GM23338 (cell line): ENCODE measurements at regions not wholly inside any gene's neighbourhood (a gene's known extent, or its start where the extent isn't known, plus 50 kb on each side); places are given as distances from the start of the nearest gene placed in this dataset.

Experiments used
- ATAC-seq: fragments of 200-7000 bp; cut with Tn5 transposase; 3 replicates; pipeline ENCODE4 v1.9.1; 2020
- DNase-seq: peaks from one replicate; pipeline ENCODE4 v3.0.0-alpha.2; 2015; ENCODE audit warnings: low spot score
- H2AFZ ChIP-seq: fragments of 200-600 bp; sonication (generic); 2 replicates; pipeline ENCODE4 v1.8.0; 2016; ENCODE audit warnings: antibody characterized with exemption, mild to moderate bottlenecking, moderate library complexity
- H3F3A ChIP-seq: fragments of 200-600 bp; sonication (generic); replicated peaks from 2 replicates; pipeline ENCODE4 v1.8.0; 2017; ENCODE audit warnings: antibody characterized with exemption, mixed run types, low read depth
- H3K27ac ChIP-seq: fragments of 200-600 bp; sonication (generic); 2 replicates; pipeline ENCODE4 v1.6.1; 2016; ENCODE audit warnings: low read depth
- H3K27me3 ChIP-seq: fragments of 200-600 bp; sonication (generic); 2 replicates; pipeline ENCODE4 v1.8.0; 2016; ENCODE audit warnings: mild to moderate bottlenecking, mixed run types, moderate library complexity; ENCODE audit not compliant: insufficient read depth
- H3K36me3 ChIP-seq: fragments of 200-600 bp; sonication (generic); 2 replicates; pipeline ENCODE4 v1.8.0; 2016; ENCODE audit warnings: mild to moderate bottlenecking; ENCODE audit not compliant: insufficient read depth
- H3K4me1 ChIP-seq: fragments of 200-600 bp; sonication (generic); 2 replicates; pipeline ENCODE4 v1.8.0; 2016; ENCODE audit warnings: mild to moderate bottlenecking, moderate library complexity; ENCODE audit not compliant: insufficient read depth
- H3K4me2 ChIP-seq: fragments of 200-600 bp; sonication (generic); 2 replicates; pipeline ENCODE4 v1.7.1; 2017; ENCODE audit warnings: mixed run types
- H3K4me3 ChIP-seq: fragments of 200-600 bp; sonication (generic); 2 replicates; pipeline ENCODE4 v1.6.1; 2016; ENCODE audit warnings: mixed run types
- H3K79me2 ChIP-seq: fragments of 200-600 bp; sonication (generic); replicated peaks from 2 replicates; pipeline ENCODE4 v1.8.0; 2017; ENCODE audit warnings: mild to moderate bottlenecking; ENCODE audit not compliant: insufficient read depth
- H3K9me2 ChIP-seq: fragments of 200-600 bp; sonication (generic); 2 replicates; pipeline ENCODE4 v1.8.0; 2017; ENCODE audit not compliant: insufficient read depth
- H4K20me1 ChIP-seq: fragments of 200-600 bp; sonication (generic); replicated peaks from 2 replicates; pipeline ENCODE4 v1.8.0; 2017; ENCODE audit warnings: mild to moderate bottlenecking; ENCODE audit not compliant: insufficient read depth
- H3K27ac Mint-ChIP-seq: 2 replicates; pipeline ENCODE4 v1.8.0; 2020; ENCODE audit warnings: inconsistent platforms, mild to moderate bottlenecking, moderate library complexity, mixed read lengths
- H3K27me3 Mint-ChIP-seq: 3 replicates; pipeline ENCODE4 v1.8.0; 2022; ENCODE audit warnings: low read depth, mild to moderate bottlenecking, moderate library complexity, mixed read lengths, inconsistent platforms; ENCODE audit not compliant: insufficient read depth, poor library complexity
- H3K36me3 Mint-ChIP-seq: 3 replicates; pipeline ENCODE4 v1.8.0; 2021; ENCODE audit warnings: low read depth, mild to moderate bottlenecking, inconsistent platforms, moderate library complexity, mixed read lengths
- H3K4me1 Mint-ChIP-seq: 3 replicates; pipeline ENCODE4 v1.8.0; 2020; ENCODE audit warnings: mild to moderate bottlenecking, inconsistent platforms, mixed read lengths
- H3K4me3 Mint-ChIP-seq: 3 replicates; pipeline ENCODE4 v1.8.0; 2021; ENCODE audit warnings: moderate library complexity, mild to moderate bottlenecking, inconsistent platforms, mixed read lengths
- H3K9me3 Mint-ChIP-seq: 3 replicates; pipeline ENCODE4 v1.8.0; 2020; ENCODE audit warnings: moderate library complexity, mild to moderate bottlenecking, inconsistent platforms, mixed read lengths
- CREB1 ChIP-seq: fragments of 250-450 bp; sonication (Bioruptor Pico); IDR thresholded peaks from 2 replicates; pipeline ENCODE4 v1.5.0; 2020; ENCODE audit warnings: low read depth, mild to moderate bottlenecking, moderate library complexity
- CTCF ChIP-seq, 2 experiments: fragments of 200-600 bp in 1 of 2; sonication (generic) in 1 of 2; conservative IDR thresholded peaks; 2 replicates each; pipeline versions ENCODE4 v1.5.1 to v1.6.1; 2016 to 2017; ENCODE audit warnings: antibody characterized with exemption in 2 of 2, low read depth in 2 of 2, mild to moderate bottlenecking in 2 of 2, moderate library complexity in 1 of 2
- EZH2 ChIP-seq: fragments of 200-600 bp; sonication (generic); IDR thresholded peaks from one replicate; pipeline ENCODE4 v1.8.0; 2017; ENCODE audit warnings: antibody characterized with exemption, mild to moderate bottlenecking, low read depth; ENCODE audit not compliant: unreplicated experiment
- NANOG ChIP-seq: IDR thresholded peaks from 2 replicates; pipeline ENCODE4 v1.6.1; 2016; ENCODE audit warnings: antibody characterized with exemption, borderline replicate concordance
- ZNF331 ChIP-seq: fragments of 250-450 bp; sonication (Bioruptor Pico); IDR thresholded peaks from 2 replicates; pipeline ENCODE4 v1.5.0; 2020; ENCODE audit warnings: low read depth, mild to moderate bottlenecking, moderate library complexity
- TF ChIP-seq, protein P1 (sequence below): IDR thresholded peaks from 2 replicates; pipeline ENCODE4 v1.6.1; 2016; ENCODE audit warnings: antibody characterized with exemption
- TF ChIP-seq, protein P2 (sequence below): IDR thresholded peaks from one replicate; pipeline ENCODE4 v1.6.1; 2018; ENCODE audit warnings: antibody characterized with exemption; ENCODE audit not compliant: unreplicated experiment

- TF ChIP-seq CTCF (conservative IDR thresholded peaks at IDR 0.05; ENCODE audit: low read depth in 2 of 2) = no peak
- TF ChIP-seq, protein P1, sequence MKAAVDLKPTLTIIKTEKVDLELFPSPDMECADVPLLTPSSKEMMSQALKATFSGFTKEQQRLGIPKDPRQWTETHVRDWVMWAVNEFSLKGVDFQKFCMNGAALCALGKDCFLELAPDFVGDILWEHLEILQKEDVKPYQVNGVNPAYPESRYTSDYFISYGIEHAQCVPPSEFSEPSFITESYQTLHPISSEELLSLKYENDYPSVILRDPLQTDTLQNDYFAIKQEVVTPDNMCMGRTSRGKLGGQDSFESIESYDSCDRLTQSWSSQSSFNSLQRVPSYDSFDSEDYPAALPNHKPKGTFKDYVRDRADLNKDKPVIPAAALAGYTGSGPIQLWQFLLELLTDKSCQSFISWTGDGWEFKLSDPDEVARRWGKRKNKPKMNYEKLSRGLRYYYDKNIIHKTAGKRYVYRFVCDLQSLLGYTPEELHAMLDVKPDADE = no peak
- no peak for TF ChIP-seq CREB1
- no peak for TF ChIP-seq EZH2
- TF ChIP-seq ZNF331 (CRISPR knock-in tag) = no peak
- TF ChIP-seq, protein P2, sequence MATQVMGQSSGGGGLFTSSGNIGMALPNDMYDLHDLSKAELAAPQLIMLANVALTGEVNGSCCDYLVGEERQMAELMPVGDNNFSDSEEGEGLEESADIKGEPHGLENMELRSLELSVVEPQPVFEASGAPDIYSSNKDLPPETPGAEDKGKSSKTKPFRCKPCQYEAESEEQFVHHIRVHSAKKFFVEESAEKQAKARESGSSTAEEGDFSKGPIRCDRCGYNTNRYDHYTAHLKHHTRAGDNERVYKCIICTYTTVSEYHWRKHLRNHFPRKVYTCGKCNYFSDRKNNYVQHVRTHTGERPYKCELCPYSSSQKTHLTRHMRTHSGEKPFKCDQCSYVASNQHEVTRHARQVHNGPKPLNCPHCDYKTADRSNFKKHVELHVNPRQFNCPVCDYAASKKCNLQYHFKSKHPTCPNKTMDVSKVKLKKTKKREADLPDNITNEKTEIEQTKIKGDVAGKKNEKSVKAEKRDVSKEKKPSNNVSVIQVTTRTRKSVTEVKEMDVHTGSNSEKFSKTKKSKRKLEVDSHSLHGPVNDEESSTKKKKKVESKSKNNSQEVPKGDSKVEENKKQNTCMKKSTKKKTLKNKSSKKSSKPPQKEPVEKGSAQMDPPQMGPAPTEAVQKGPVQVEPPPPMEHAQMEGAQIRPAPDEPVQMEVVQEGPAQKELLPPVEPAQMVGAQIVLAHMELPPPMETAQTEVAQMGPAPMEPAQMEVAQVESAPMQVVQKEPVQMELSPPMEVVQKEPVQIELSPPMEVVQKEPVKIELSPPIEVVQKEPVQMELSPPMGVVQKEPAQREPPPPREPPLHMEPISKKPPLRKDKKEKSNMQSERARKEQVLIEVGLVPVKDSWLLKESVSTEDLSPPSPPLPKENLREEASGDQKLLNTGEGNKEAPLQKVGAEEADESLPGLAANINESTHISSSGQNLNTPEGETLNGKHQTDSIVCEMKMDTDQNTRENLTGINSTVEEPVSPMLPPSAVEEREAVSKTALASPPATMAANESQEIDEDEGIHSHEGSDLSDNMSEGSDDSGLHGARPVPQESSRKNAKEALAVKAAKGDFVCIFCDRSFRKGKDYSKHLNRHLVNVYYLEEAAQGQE = no peak
Observed at GRCh38 chr22:22372086-22372485, 127.5 kb downstream of the VPREB1 start (continued).

- Histone ChIP-seq H2AFZ (no peak overlapping the region), H3K4me1 (no peaks in the 10 kb centered on the region), H3K36me3 (no peaks in the 10 kb centered on the region), H4K20me1 (peaks cover 4% of the 10 kb centered on the region), H3K27ac (no peak overlapping the region), H3F3A (no peaks in the 10 kb centered on the region), H3K4me2 (no peak overlapping the region), H3K4me3 (no peak overlapping the region), H3K9me2 (no peaks in the 10 kb centered on the region), H3K79me2 (no peaks in the 10 kb centered on the region), H3K27me3 (peaks cover 100% of the 10 kb centered on the region)
- H3K27ac Mint-ChIP-seq = no peak overlapping the region
- TF ChIP-seq, protein P1 = no peak
- no peak for TF ChIP-seq EZH2
- TF ChIP-seq NANOG = no peak
- ATAC-seq = no peak
- peaks cover 95% of the 10 kb centered on the region for H3K27me3 Mint-ChIP-seq
- DNase-seq = no peak
- H3K36me3 Mint-ChIP-seq = no peaks in the 10 kb centered on the region
- H3K4me3 Mint-ChIP-seq = no peak overlapping the region
- no peaks in the 10 kb centered on the region for H3K4me1 Mint-ChIP-seq
- H3K9me3 Mint-ChIP-seq = no peaks in the 10 kb centered on the region; the same call in 2 of the 3 replicates
Observed at GRCh38 chr22:22374163-22374562, 129.6 kb downstream of the VPREB1 start.
